ENCODE measurements at regions not wholly inside any gene's neighbourhood (a gene's known extent, or its start where the extent isn't known, plus 50 kb on each side); places are given as distances from the start of the nearest gene placed in this dataset.

GRCh38 chr4:174016251-174016650 lies 267.2 kb downstream of the FBXO8 start (continued):
- no peak for TF ChIP-seq EZH2 (IDR thresholded peaks at IDR 0.05; ENCODE audit: borderline replicate concordance, low read depth, low read length)
- no peak for TF ChIP-seq ZNF212 (CRISPR knock-in tag; IDR thresholded peaks at IDR 0.05)
- no peak for TF ChIP-seq ZKSCAN1 (IDR thresholded peaks at IDR 0.05; ENCODE audit: low read depth, low read length)
- TF ChIP-seq HLTF (IDR thresholded peaks at IDR 0.05), result no peak
- TF ChIP-seq ZNF764 (CRISPR knock-in tag; IDR thresholded peaks at IDR 0.05; ENCODE audit: low read depth), result no peak

GRCh38 chr4:174012886-174013259 lies 270.6 kb downstream of the FBXO8 start:
- ChIA-PET CTCF (ENCODE audit: low intra/inter-chr PET ratio) (no interaction called here), POLR2A (no interaction called here)
- FAIRE-seq (no peak), DNase-seq (ENCODE audit: extremely low read depth in 1 of 4, low spot score in 3 of 4) (no peak), ATAC-seq (no peak)
- Histone ChIP-seq H2AFZ (ENCODE audit: low read depth, low read length) (no peak overlapping the region), H3K4me1 (replicated peaks in 1 of 2; ENCODE audit: control insufficient read depth in 2 of 2, insufficient read depth in 2 of 2, low read length in 2 of 2) (no peaks in the 10 kb centered on the region), H3K27ac (ENCODE audit: extremely low read depth, low read depth, low read length) (no peak overlapping the region), H3K36me3 (ENCODE audit: control insufficient read depth, insufficient read depth, low read length) (no peaks in the 10 kb centered on the region), H3K79me2 (ENCODE audit: control insufficient read depth, insufficient read depth, low read length) (no peaks in the 10 kb centered on the region), H3K4me2 (ENCODE audit: insufficient read depth, low read length) (no peak overlapping the region), H4K20me1 (replicated peaks; ENCODE audit: control insufficient read depth, insufficient read depth, low read length) (no peaks in the 10 kb centered on the region), H3K9me1 (ENCODE audit: control insufficient read depth, insufficient read depth, low read length) (no peaks in the 10 kb centered on the region), H3K9ac (ENCODE audit: insufficient read depth in 1 of 2, low read depth in 2 of 2, low read length in 2 of 2) (no peak overlapping the region), H3K27me3 (ENCODE audit: control insufficient read depth in 2 of 2, insufficient read depth in 2 of 2, low read length in 2 of 2) (no peaks in the 10 kb centered on the region), H3K4me3 (no peak overlapping the region), H3K9me3 (replicated peaks; ENCODE audit: control insufficient read depth, insufficient read depth, low read depth, low read length) (no peaks in the 10 kb centered on the region)
- in situ Hi-C loops (cut with MboI) (no loop called here), intact Hi-C loops (cut with micrococcal nuclease) (no loop called here)
- TF ChIP-seq ZSCAN32 (CRISPR knock-in tag; IDR thresholded peaks at IDR 0.05) (no peak), CREM (IDR thresholded peaks at IDR 0.05; ENCODE audit: low read depth) (no peak), RHOXF2B (CRISPR knock-in tag; conservative IDR thresholded peaks at IDR 0.05) (no peak), ZC3H8 (IDR thresholded peaks at IDR 0.05) (no peak)
- BruUV-seq (replicated peaks), result no TSS peak

Data from K562 (cell line).